GM23338 (cell line): ENCODE measurements at regions not wholly inside any gene's neighbourhood (a gene's known extent, or its start where the extent isn't known, plus 50 kb on each side); places are given as distances from the start of the nearest gene placed in this dataset.

Experiments used
- CREB1 ChIP-seq: fragments of 250-450 bp; sonication (Bioruptor Pico); IDR thresholded peaks from 2 replicates; pipeline ENCODE4 v1.5.0; 2020; ENCODE audit warnings: low read depth, mild to moderate bottlenecking, moderate library complexity
- EZH2 ChIP-seq: fragments of 200-600 bp; sonication (generic); IDR thresholded peaks from one replicate; pipeline ENCODE4 v1.8.0; 2017; ENCODE audit warnings: antibody characterized with exemption, mild to moderate bottlenecking, low read depth; ENCODE audit not compliant: unreplicated experiment
- POLR2AphosphoS5 ChIP-seq: IDR thresholded peaks from 2 replicates; pipeline ENCODE4 v1.6.1; 2016; ENCODE audit warnings: antibody characterized with exemption, low read depth
- REST ChIP-seq: IDR thresholded peaks from one replicate; pipeline ENCODE4 v1.6.1; 2018; ENCODE audit warnings: antibody characterized with exemption; ENCODE audit not compliant: unreplicated experiment
- ZNF331 ChIP-seq: fragments of 250-450 bp; sonication (Bioruptor Pico); IDR thresholded peaks from 2 replicates; pipeline ENCODE4 v1.5.0; 2020; ENCODE audit warnings: low read depth, mild to moderate bottlenecking, moderate library complexity
- TF ChIP-seq, protein P1 (sequence below), 2 experiments: fragments of 200-600 bp in 1 of 2; sonication (generic) in 1 of 2; conservative IDR thresholded peaks; 2 replicates each; pipeline versions ENCODE4 v1.5.1 to v1.6.1; 2016 to 2017; ENCODE audit warnings: antibody characterized with exemption in 2 of 2, low read depth in 2 of 2, mild to moderate bottlenecking in 2 of 2, moderate library complexity in 1 of 2

- TF ChIP-seq, protein P1, sequence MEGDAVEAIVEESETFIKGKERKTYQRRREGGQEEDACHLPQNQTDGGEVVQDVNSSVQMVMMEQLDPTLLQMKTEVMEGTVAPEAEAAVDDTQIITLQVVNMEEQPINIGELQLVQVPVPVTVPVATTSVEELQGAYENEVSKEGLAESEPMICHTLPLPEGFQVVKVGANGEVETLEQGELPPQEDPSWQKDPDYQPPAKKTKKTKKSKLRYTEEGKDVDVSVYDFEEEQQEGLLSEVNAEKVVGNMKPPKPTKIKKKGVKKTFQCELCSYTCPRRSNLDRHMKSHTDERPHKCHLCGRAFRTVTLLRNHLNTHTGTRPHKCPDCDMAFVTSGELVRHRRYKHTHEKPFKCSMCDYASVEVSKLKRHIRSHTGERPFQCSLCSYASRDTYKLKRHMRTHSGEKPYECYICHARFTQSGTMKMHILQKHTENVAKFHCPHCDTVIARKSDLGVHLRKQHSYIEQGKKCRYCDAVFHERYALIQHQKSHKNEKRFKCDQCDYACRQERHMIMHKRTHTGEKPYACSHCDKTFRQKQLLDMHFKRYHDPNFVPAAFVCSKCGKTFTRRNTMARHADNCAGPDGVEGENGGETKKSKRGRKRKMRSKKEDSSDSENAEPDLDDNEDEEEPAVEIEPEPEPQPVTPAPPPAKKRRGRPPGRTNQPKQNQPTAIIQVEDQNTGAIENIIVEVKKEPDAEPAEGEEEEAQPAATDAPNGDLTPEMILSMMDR (conservative IDR thresholded peaks at IDR 0.05; ENCODE audit: low read depth in 2 of 2): no peak
- TF ChIP-seq ZNF331 (no peak), CREB1 (no peak), REST (no peak), POLR2AphosphoS5 (no peak), EZH2 (no peak)
Measured at GRCh38 chr15:70237626-70238025, 139.9 kb upstream of the TLE3 start.
